ENCODE measurements at regions not wholly inside any gene's neighbourhood (a gene's known extent, or its start where the extent isn't known, plus 50 kb on each side); places are given as distances from the start of the nearest gene placed in this dataset.

DNA sequence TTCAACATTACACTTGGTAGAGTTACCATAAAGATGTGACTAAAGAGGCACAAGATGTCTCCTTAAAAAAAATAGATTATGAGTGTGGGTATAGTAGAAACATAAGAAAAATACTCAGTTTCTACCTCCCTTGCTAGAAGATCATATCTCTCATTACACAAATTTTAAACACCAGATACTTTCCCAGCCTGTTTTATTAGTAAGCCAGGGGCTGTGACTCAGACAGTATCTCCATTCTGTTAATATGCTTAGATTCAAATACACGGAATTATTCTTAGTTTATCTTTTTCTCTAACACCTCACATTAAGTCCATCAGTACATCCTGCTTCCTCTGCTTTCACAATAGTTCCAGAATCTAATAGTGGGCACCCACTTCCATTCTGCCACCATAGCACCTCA, 561.8 kb upstream of the ADAMTS5 start:
- TF ChIP-seq, protein P1, sequence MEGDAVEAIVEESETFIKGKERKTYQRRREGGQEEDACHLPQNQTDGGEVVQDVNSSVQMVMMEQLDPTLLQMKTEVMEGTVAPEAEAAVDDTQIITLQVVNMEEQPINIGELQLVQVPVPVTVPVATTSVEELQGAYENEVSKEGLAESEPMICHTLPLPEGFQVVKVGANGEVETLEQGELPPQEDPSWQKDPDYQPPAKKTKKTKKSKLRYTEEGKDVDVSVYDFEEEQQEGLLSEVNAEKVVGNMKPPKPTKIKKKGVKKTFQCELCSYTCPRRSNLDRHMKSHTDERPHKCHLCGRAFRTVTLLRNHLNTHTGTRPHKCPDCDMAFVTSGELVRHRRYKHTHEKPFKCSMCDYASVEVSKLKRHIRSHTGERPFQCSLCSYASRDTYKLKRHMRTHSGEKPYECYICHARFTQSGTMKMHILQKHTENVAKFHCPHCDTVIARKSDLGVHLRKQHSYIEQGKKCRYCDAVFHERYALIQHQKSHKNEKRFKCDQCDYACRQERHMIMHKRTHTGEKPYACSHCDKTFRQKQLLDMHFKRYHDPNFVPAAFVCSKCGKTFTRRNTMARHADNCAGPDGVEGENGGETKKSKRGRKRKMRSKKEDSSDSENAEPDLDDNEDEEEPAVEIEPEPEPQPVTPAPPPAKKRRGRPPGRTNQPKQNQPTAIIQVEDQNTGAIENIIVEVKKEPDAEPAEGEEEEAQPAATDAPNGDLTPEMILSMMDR (IDR thresholded peaks at IDR 0.05), result no peak
- no peak for TF ChIP-seq POLR2A (IDR thresholded peaks at IDR 0.05)
